ENCODE measurements at regions not wholly inside any gene's neighbourhood (a gene's known extent, or its start where the extent isn't known, plus 50 kb on each side); places are given as distances from the start of the nearest gene placed in this dataset.

- TF ChIP-seq ZNF331 (CRISPR knock-in tag; IDR thresholded peaks at IDR 0.05; ENCODE audit: low read depth): no peak
- TF ChIP-seq POLR2AphosphoS5 (IDR thresholded peaks at IDR 0.05; ENCODE audit: low read depth): no peak
- no peak for TF ChIP-seq CTCF (conservative IDR thresholded peaks at IDR 0.05; ENCODE audit: low read depth in 2 of 2)
- TF ChIP-seq REST (IDR thresholded peaks at IDR 0.05; ENCODE audit: unreplicated experiment): no peak
- no peak for TF ChIP-seq CREB1 (CRISPR knock-in tag; IDR thresholded peaks at IDR 0.05; ENCODE audit: low read depth)
- no peak for TF ChIP-seq EZH2 (IDR thresholded peaks at IDR 0.05; ENCODE audit: low read depth, unreplicated experiment)
Measured at GRCh38 chr12:75634244-75635222, 123.1 kb upstream of the KRR1 start.

Measured in GM23338 (cell line).